GM18907 (cell line): ENCODE measurements at regions not wholly inside any gene's neighbourhood (a gene's known extent, or its start where the extent isn't known, plus 50 kb on each side); places are given as distances from the start of the nearest gene placed in this dataset.

Source experiments
- ATAC-seq: cut with Tn5 transposase; IDR thresholded peaks from one replicate; pipeline ENCODE4 v1.9.1; 2021; ENCODE audit warnings: mild to moderate bottlenecking, moderate library complexity; ENCODE audit not compliant: unreplicated experiment

GRCh38 chr2:9086465-9086864, 83.0 kb upstream of the MBOAT2 start:
- no peak for ATAC-seq

- ATAC-seq: no peak
These were observed 81.9 kb upstream of the MBOAT2 start for GRCh38 chr2:9085353-9085752.

GRCh38 chr2:9083287-9083686, 79.8 kb upstream of the MBOAT2 start:
- ATAC-seq: no peak

GRCh38 chr2:9082158-9082557, 78.7 kb upstream of the MBOAT2 start:
- no peak for ATAC-seq

- no peak for ATAC-seq
These were observed 78.3 kb upstream of the MBOAT2 start for GRCh38 chr2:9081750-9082149.

GRCh38 chr2:9078405-9078804, 74.9 kb upstream of the MBOAT2 start:
- ATAC-seq: no peak

GRCh38 chr2:9077691-9078090, 74.2 kb upstream of the MBOAT2 start:
- no peak for ATAC-seq

GRCh38 chr2:9076755-9077154, 73.3 kb upstream of the MBOAT2 start:
- ATAC-seq: no peak

GRCh38 chr2:9076210-9076609, 72.7 kb upstream of the MBOAT2 start:
- ATAC-seq: no peak

- no peak for ATAC-seq
These were observed 71.4 kb upstream of the MBOAT2 start for GRCh38 chr2:9074930-9075329.

GRCh38 chr2:9071584-9072124, 68.2 kb upstream of the MBOAT2 start:
- no peak for ATAC-seq

GRCh38 chr2:9071032-9071431, 67.5 kb upstream of the MBOAT2 start:
- ATAC-seq: no peak

- ATAC-seq: no peak
These were observed 66.1 kb upstream of the MBOAT2 start for GRCh38 chr2:9069543-9069942.

GRCh38 chr2:9065901-9066300, 62.4 kb upstream of the MBOAT2 start:
- ATAC-seq: no peak

GRCh38 chr2:9063023-9063606, 59.6 kb upstream of the MBOAT2 start:
- no peak for ATAC-seq

GRCh38 chr2:9060819-9061218, 57.3 kb upstream of the MBOAT2 start:
- no peak for ATAC-seq

- no peak for ATAC-seq
These were observed 54.7 kb upstream of the MBOAT2 start for GRCh38 chr2:9057939-9058761.

GRCh38 chr2:9055471-9055870, 52.0 kb upstream of the MBOAT2 start:
- no peak for ATAC-seq

GRCh38 chr2:9053534-9053931, 50.0 kb upstream of the MBOAT2 start:
- no peak for ATAC-seq
